GM10248 (cell line): ENCODE measurements at regions not wholly inside any gene's neighbourhood (a gene's known extent, or its start where the extent isn't known, plus 50 kb on each side); places are given as distances from the start of the nearest gene placed in this dataset.

Experiments used
- CTCF ChIA-PET: fragments of 300-600 bp; sonication (Branson Sonifier 250); formaldehyde crosslinking; extraction: SDS; loops from one replicate; lab custom pipeline; 2021; ENCODE audit warnings: antibody characterized with exemption; lab: Yijun Ruan, JAX
- POLR2A ChIA-PET: fragments of 350-650 bp; sonication (Branson Sonifier 250); formaldehyde crosslinking; extraction: SDS; loops from one replicate; lab custom pipeline; 2020; ENCODE audit warnings: antibody characterized with exemption; lab: Yijun Ruan, JAX
- DNase-seq: peaks from one replicate; pipeline ENCODE4 v3.0.0; 2012; ENCODE audit errors: extremely low spot score
- TF ChIP-seq, protein P1 (sequence below): IDR thresholded peaks from 2 replicates; pipeline ENCODE4 v1.5.1; 2012; ENCODE audit warnings: mild to moderate bottlenecking, low read depth; ENCODE audit errors: extremely low read depth, missing control alignments, control extremely low read depth

- TF ChIP-seq, protein P1, sequence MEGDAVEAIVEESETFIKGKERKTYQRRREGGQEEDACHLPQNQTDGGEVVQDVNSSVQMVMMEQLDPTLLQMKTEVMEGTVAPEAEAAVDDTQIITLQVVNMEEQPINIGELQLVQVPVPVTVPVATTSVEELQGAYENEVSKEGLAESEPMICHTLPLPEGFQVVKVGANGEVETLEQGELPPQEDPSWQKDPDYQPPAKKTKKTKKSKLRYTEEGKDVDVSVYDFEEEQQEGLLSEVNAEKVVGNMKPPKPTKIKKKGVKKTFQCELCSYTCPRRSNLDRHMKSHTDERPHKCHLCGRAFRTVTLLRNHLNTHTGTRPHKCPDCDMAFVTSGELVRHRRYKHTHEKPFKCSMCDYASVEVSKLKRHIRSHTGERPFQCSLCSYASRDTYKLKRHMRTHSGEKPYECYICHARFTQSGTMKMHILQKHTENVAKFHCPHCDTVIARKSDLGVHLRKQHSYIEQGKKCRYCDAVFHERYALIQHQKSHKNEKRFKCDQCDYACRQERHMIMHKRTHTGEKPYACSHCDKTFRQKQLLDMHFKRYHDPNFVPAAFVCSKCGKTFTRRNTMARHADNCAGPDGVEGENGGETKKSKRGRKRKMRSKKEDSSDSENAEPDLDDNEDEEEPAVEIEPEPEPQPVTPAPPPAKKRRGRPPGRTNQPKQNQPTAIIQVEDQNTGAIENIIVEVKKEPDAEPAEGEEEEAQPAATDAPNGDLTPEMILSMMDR = no peak
- no peak for DNase-seq
- ChIA-PET POLR2A (no interaction called here), CTCF (no interaction called here)
These were observed 709.9 kb downstream of the LUZP2 start for GRCh38 chr11:25206762-25207161.

DNA sequence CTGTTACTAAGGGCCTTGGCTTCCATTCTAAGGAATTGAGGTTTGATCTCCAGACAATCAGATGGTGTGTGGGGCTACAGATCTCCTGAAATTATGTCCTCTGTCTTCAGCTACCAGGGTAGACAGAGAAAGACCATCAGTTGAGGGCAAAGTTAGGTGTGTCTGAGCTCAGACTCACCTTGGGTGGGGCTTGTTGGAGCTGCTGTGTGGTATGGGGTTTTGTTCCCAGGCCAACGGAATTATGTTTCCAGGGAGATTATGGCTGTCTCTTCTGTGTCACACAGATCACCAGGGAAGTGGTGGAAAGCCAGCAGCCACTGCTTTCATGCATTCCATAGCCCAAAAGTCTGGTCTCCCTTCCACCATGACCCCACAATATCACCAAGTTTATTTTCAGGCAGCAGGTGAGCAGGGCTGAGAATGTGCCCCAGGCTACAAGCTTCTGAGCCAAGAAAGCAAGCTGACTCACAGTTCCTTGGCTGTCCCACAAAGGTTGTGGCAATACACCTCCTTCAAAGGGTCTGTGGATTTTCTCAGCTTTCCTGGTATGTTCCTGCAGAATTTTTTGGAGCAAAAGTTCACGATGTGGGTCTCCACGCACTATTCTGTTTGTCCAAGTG lies 714.9 kb downstream of the LUZP2 start:
- CTCF ChIA-PET = interaction anchor here (1.3 kb wide), 1 partner anchor 10 kb away, joined by 3 read pairs; no protein-coding TSS in a partner anchor
- POLR2A ChIA-PET = no interaction called here
- no peak for DNase-seq
- TF ChIP-seq, protein P1 = no peak

- POLR2A ChIA-PET = no interaction called here
- CTCF ChIA-PET = no interaction called here
- TF ChIP-seq, protein P1 = no peak
- DNase-seq = no peak
These were observed 717.8 kb downstream of the LUZP2 start for GRCh38 chr11:25214535-25215176.

DNA sequence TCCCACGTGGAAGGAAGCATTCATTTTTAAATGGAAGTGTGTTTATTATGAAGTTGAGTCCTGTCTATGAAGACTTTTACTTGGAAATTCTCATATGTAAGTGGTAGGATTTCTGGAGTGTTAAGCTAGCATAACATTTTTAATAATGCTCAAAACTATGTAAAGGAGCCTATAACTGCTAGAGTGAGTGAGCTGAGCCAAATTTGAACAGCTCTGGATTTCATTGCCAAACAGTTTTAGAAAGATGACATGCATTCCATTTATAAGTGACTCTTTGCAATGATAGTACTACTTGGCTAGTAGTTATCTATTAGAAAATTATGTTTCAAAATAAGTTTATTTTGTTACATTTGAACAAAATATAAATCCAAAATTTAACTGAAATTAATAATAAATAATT lies 721.2 kb downstream of the LUZP2 start:
- ChIA-PET POLR2A (no interaction called here), CTCF (interaction anchor here (0.7 kb wide), 1 partner anchor 24 kb away, joined by 3 read pairs; no protein-coding TSS in a partner anchor)
- no peak for DNase-seq
- TF ChIP-seq, protein P1 = no peak

DNA sequence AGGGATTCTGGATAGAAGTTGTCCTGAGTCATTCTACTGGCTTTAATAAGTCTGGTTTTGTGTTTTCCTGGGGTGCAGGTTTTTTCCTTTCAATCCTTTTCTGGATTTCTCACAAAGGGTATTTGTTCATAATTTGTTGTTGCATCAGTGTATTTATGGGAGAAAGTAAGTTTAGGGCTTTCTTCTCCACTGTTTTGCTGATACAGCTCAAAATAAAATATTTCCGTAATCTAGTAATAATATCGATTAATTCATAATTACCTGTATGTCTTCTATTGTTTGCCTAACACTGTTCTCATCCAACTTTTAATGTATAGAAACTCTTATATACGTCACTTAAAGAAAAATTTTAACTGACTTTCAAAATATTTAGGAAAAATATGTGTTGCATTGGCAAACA lies 728.2 kb downstream of the LUZP2 start:
- ChIA-PET CTCF (no interaction called here), POLR2A (no interaction called here)
- DNase-seq = no peak
- TF ChIP-seq, protein P1 = no peak

DNA sequence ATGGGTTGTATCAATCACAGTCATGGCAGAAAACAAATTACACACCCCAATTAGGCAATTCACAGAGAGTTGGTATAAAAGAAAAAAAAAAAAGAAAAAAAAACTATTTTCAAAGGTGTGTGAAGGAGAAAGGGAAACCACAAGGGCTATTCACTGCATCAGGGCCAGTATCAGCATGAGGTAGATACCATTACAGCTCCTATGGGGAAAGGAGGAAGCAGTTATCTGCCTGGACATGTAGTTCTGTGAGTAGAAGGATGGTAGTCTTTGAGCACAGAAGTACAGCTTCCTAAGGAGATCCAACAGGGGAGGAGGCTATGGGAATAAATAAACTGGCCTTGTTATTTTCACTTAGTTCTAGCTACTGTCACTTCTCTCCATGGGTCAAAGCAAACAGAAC lies 746.1 kb downstream of the LUZP2 start:
- TF ChIP-seq, protein P1 = no peak
- DNase-seq = no peak
- CTCF ChIA-PET = interaction anchor here (1.2 kb wide), 1 partner anchor 25 kb away, joined by 3 read pairs; no protein-coding TSS in a partner anchor
- POLR2A ChIA-PET = no interaction called here
